NCI-H748 (cell line): ENCODE measurements at regions not wholly inside any gene's neighbourhood (a gene's known extent, or its start where the extent isn't known, plus 50 kb on each side); places are given as distances from the start of the nearest gene placed in this dataset.

Experiments used
- DNase-seq: peaks from one replicate; lab custom pipeline; 2025; ENCODE audit not compliant: unreplicated experiment; lab: John Stamatoyannopoulos, UW

DNA sequence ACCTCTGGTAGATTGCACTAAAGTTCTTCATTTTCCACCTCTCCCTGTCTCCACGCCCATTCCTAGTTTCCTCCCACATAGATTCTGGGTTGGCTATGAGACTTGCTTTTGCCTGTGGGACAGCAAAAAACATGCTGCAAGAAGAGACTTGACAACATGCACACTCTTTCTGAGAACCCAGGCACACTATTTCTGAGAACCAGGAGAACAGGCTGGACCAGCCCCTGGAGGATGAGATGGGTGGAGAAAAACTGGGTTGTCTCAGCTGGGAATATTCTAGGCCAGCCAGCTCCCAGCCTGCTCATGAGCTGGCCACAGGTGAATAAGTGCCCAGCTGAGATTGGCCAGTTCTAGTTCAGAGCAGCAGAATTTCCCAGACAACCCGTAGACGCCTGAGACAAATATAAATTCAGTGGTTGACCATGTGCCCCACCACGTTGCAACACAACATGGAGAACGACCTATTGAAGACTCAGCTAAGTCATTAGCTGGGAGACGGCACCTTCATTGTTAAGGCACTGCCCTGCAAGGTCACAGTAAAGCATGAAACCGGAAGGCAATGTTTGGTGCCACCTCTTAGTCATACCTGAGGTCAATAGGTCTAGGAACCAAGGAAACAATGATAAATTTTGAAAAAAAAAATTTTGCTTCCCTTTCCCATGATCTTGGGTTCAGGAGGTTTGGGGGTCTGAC is 92.7 kb upstream of the AKR1E2 start:
- no peak for DNase-seq

DNA sequence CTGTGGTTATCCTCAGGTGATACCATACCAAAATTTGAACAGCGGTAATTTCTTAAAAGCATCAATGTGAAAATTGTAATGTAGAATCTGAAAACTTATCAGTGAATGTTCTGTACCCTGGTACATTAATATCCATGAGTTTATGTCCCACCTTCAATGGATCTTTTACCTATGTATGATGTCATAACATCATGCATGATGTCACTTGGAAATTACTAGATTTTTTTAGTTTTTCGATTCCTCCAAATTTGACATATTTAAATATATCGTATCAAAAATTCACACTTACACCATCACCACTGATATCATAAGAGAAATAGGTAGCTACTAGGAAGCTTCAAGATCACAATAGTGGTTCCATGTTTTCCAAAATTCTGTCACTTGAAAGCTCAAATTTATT is 95.0 kb upstream of the AKR1E2 start:
- DNase-seq = no peak

DNA sequence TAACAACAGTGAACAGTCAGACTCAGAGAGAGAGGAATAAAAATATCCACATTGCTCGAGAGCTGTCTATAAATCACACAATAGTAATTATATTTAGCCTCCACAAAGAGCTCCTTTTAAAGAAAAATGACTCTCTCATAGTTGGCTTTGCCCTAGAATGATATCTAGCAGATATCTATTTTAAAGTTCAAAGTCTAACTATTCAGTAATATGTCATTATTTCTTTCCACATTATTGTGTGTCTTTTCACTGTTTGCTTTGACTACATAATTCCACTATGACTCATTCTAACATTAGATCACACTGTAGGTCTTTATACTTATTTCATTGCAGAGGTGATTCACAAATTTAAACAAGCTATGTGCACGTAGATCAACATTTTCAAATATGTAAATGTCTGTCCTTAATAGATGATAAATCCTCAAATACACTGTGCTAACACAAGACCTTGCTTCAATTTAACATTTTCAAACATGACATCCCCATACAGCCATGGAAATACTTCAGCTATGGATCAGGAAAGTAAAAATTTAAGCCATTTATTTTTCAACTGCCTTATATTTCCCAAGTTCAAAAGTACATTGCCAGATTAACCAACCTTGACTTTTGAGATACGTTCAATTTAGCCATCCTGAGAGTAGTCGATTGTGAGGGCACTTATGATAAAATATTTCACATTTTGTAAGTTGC is 99.9 kb upstream of the AKR1E2 start:
- DNase-seq = no peak

DNA sequence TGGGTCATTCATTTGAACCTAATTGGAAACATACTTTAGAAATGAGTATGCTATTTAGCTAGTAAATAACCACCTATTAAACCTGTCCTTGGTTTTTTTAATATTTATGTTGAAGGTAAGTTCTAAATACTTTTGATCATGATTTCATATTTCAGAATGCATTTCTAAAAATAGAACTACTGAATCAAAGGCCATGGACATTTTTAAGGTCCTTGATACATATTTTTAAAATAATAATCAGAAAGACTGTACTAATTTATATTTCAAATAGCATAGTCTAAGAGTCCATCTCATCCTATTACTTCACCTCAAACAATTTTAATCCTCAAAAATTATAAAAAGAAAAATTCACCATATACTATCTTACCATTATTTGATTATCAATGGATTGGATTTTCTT is 102.1 kb upstream of the AKR1E2 start:
- no peak for DNase-seq

DNA sequence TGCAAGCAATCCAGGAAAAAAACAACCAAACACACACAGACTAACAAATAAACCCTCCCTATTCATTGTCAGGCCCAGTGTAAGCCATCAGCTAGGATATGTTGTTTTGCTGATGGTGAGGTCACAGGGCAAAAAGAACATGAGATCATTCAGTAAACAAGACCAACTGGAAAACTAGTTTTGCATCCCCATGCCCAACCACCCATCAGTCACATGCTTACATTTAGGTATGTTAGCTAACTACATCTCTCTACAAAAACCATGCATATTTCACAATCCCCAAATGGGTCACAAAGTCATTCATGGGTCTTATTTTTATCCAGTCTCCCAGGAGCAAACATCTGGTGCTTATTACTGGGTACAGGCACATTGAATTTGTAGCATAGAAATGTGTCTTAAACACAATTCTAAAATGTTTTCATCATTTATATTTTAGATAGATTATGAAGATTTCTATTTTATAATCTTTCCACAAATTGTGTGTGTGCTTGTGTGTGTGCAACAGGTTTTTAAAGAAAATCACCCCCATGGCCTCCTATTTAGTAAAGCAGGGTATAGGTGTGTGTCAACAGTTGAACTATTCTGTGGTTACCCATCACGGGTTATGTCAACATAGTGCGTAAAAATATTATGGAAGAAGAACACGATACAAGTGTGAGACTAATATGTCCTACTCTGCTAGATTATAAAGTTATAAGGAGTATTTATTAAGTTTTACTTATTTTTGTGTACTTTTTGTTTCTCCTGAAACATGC is 103.8 kb upstream of the AKR1E2 start:
- DNase-seq = no peak

DNA sequence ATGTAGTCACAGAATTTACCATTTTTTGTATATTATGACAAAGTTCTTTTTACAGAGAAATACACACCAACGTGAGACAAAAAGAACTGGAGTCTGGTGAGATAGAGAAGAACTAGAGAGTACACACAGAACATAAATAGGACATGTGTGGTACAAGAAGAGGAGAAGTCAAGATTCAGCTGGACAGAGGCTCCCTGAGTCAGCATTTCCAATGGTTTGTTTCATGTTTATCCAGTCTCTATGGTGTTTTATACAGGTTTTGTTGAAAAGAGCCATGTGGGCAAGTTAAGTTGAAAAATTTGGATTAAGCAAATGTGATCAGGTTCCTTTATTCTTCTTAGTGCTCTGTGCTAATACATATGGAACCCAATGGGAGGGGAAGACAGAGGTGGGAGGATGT is 105.5 kb upstream of the AKR1E2 start:
- DNase-seq = no peak

DNA sequence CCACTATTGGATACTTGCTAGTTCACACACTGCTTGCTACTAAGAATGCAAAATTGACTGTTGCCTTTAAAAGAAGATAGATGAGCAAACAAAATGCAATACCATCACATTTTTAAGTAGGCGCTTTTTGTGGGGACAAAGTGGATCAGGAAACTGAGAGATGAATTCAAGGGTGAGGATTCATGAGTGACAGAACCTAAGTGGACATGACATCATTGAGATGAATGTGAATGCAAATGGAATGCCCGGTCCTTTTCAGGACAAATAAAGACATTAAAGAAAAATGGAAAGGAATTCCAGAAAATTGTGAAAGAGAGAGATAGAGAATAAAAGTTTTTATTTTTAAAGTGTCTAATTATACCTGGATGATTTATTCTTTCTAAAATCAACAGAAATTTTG is 106.3 kb upstream of the AKR1E2 start:
- DNase-seq = no peak

DNA sequence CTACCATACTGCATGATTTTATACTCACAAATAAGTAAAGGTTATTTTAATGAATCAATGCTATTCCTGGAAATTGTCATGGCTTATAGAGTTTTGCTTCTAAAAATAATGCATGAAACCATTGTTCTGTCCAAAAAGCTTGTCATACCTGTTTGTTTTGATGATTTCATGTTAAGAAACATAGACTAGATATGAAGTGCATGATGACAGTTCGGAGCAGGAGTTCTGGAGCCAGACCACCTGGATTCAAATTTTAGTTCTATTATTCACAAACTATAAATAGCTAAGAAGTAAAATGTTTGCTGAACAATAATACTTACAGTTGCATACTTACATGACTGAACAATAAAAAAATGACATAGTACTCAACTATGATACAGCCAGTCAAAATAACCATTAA is 107.0 kb upstream of the AKR1E2 start:
- DNase-seq = no peak

DNA sequence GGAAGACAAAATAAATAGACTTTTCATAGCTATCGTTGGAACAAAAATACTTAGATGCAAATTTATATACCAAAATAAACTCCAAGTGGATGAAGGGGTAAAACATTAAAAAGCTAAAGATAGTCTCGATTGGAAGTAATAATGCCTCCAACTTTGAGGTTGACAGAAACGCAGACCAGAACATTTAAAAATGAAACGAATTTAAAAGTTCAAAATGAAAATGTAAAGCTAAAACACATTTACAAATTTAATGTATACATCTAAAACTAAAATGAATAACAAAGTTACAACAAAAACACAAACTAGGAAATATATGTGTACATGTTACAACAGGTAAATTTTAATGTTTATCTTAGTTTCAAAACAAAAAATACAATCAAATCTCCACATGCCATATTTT is 107.5 kb upstream of the AKR1E2 start:
- no peak for DNase-seq

DNA sequence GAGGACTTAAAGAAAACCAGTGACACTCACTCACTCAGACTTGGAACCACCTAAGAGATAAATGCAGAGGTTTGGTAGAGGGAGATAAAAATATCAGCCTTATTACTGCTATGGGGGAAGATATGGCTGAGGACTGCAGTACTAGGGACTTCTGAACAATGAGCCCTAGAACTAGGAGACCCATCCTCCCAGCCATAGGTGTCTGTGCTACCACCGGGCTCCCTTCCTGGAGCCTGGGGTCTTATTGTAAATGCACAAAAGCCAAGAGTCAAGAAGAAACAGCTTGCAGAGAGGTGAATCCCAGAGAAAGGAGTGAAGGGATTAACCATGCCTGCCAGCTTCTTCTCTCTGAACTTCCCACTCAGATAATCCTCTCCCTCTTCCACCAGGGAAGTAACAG is 108.3 kb upstream of the AKR1E2 start:
- no peak for DNase-seq

DNA sequence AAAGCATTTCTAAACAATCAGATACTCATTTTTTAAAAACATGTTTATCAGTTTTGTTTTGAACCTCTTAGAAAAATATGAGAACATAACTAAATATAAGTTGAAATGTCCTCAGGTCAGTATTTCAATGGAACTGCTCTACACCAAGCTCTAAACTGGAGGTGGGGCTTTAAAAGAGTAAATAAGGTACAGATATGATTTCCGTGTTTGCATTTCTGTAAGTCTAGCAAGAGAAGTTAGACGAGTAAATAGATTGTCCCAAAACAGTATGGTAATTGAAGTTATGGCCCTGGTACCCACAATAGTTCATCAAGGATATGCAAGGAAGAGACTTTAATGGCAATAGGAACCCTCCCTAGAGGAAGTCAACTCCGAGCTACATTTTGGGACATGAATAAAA is 115.1 kb upstream of the AKR1E2 start:
- no peak for DNase-seq

DNA sequence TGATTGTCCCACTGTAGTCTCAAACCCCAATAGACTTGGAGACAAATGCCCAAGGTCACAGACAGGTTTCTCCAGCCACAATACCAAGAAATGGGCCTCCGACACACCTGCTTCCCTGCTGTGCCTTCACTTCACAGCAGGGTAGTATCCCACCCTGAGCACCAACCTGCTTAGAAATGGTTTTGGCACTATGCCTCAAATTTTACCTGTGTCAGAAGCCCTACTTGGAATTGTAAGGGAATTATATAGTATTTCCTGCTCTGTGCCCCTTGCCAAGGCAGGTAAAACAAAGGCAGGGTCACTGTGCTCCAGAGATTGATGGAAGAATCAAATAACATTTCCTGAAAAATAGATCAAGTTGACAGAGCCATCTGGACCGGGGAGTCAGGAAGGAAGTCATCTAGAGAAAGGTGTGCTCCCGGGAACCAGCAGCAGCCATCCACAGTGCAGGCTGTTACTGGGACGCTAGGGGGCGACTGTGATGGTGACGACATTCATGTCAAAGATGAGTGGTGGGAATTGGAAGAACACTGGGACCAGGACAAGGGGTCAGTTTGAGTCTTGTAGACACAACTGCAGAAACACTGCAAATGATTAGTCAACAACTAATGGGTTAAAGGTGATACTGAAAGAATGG is 117.8 kb upstream of the AKR1E2 start:
- DNase-seq = no peak

DNA sequence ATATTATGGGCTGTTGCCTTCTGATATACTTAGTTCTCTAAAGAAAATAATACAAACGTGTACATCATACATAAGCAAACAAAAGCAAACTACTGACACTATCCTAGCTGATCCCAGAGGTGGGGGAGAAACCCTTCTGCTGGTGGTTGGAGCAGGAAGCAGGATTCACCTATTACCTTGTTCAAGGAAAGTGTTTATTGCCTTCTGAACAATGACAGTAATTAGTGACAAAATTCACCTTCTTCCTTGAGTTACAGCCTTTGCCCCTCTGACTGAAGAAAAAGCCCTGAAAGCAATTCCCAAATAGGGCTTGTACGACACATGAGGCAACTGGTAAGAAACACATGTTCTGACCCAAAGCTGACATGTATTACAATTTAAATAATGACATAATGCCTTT is 118.8 kb upstream of the AKR1E2 start:
- no peak for DNase-seq

DNA sequence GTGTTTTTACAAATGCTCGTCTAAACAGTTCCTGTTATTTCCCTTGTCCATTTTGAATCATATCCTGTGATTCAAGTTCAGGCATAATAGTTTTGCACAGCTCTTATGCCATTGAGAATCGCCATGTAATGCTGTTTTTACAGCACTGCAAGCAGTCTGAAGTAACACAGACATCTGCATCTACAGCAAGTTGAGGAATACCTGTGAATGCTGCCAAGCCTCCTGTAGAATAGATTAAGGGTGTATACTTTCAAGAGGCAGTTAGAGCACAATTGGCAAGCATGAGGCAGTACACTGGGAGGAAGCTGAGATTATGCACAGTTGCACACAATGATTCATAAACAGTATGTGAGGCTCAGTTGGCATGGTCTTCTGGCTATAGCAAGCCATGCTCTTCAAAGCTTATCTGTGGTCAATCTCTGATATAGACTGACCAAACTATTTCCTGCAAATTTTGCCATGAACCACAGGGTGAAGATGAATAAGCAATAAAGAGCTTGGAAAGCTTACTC is 121.9 kb upstream of the AKR1E2 start:
- peak; percentile 2 for DNase-seq

DNA sequence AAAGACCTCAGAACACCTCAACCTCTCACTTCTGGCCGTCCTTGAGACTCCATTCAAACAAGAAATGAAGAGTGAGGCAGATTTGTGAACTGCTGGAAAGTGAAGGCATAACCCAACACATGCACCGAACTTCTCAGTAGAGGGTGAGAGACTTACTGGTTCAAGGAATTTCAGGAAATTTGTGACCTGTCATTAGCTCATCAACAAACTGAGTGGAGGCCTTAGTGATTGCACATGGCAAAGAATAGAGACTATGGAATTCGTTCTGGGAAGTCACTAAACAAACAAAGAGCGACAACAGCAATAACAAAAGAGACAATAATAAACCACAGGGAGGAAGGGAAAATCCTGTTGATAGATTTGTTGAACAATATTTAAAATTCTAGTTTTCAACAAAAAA is 125.0 kb upstream of the AKR1E2 start:
- DNase-seq = peak; percentile 10

DNA sequence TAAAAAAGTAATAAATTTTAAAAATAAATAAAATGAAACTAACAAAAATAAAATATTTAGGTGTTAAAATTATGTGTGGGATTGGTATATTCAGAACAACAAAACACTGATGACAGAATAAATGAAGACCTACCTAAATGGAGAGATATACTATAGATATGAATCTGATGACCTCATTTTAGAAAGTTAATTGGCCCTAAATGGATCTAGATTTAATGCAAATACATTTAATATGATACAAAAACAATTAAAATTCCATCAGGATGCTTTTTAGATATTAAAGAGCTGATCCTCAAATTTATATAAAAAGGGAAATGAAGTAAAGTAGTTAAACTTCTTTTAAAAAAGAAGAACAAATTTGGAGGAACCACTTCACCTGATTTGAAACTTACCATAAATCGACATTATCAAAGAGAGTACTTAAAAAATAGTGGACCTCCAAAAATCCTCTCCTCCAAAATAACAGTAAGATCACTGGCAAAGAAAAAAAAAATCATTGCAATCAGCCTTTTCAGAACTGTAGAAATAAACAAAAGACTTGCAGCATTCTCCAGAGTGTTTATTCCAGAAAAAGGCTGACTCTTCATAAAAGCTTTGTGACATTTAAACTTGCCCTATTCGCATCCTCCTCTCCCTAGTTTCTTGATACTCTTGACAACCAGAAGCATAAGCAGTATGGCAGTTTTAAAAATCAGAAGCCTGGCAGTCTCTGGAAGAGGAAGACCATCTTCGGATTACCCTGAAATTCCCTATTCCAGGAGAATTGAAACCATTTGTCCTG is 125.9 kb upstream of the AKR1E2 start:
- DNase-seq = no peak

DNA sequence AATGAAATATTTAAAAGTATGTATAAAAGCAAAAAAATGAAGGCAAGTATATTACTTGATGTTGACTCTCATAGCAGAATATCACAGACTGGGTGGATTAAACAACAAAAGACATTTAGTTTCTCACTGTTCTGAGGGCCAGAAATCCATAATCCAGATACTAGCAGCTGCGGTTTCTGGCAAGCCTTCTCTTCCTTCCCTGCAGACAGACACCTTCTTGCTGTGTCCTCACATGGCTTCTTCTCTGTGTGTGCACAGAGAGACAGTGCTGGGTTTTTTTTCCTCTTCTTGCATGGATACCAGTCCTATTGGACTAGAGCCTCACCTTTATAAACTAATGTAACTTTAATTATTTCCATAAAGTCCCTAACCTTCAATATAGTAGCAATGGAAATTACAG is 127.9 kb upstream of the AKR1E2 start:
- DNase-seq = no peak

DNA sequence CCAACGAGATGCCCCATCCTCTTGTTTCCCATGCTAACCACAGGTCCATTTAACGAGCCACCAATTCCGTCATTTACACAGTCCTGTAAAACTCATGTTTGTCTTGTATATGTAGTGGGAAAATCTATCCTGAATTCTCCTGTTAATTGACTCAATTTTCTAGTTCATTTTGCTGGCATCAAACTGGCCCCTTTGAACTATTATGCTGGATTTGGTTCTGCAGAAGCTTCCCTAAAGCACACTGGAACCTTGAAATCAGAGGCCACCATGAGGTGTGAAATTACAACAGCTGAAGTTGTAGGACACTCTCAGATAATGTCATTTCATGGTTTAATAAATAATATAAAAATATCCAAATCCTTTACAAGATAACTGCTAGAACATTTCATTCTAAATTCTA is 129.8 kb upstream of the AKR1E2 start:
- DNase-seq = no peak

DNA sequence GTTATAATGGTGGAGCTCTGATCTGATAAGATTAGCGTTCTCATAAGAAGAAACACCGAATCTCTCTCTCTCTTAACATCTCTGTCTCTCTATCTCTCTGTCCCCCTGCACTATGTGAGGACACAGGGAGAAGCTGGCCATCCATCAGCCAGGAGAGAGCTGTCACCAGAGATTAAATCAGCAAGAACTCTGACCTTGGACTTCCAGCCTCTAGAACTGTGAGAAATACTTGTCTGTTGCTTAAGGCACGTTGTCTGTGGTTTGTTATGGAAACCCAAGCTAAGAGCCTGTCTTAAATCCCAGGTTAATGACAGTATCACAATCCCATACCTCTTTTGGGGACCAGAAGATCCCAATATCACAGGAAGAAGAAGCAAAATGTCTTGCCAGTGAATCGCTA is 132.0 kb upstream of the AKR1E2 start:
- no peak for DNase-seq

DNA sequence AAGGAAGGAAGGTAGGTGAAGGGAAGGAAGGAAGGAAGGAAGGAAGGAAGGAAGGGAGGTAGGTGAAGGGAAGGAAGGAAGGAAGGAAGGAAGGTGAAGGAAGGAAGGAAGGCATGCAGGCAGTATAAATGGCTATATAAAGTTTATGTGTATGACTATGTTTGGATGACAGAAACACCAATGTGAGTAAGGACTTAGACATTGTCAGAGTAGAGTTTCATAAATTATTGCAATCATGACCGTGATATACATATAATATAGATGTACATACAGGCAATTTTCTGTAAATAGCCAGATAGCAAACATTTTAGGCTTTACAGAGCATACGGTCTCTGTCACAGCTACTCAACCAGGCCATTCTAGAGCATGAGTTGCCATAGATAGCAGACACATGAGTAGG is 133.8 kb upstream of the AKR1E2 start:
- no peak for DNase-seq

DNA sequence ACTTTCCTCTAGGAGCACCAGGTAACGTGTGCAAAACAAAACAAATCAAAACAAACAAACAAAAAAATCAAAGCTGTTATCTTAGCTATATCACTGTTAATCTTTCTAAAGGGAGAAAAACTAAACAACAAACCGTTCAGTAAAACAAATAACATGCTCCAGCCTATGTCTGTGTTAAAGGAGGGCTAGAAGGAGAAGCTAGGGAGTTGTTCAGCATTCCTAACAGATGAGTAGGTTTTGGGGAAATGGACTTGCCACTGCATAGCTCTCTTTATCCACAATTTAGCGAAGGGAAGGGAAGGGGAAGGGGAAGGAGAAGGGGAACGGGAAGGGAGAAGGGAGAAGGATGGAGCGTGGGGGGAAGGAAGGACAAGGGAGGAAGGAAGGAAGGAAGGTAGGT is 134.2 kb upstream of the AKR1E2 start:
- no peak for DNase-seq
